Epithelial cell of proximal tubule (primary cell): ENCODE measurements at regions not wholly inside any gene's neighbourhood (a gene's known extent, or its start where the extent isn't known, plus 50 kb on each side); places are given as distances from the start of the nearest gene placed in this dataset.

Experiments used
- DNase-seq: peaks from one replicate; pipeline ENCODE4 v3.0.0-alpha.2; 2011; ENCODE audit warnings: low read depth
- H3K4me3 ChIP-seq: 2 replicates; pipeline ENCODE4 v1.5.1; 2011; ENCODE audit warnings: low read depth, mild to moderate bottlenecking, low read length
- TF ChIP-seq, protein P1 (sequence below): conservative IDR thresholded peaks from 2 replicates; pipeline ENCODE4 v1.5.1; 2012; ENCODE audit warnings: low read depth, mild to moderate bottlenecking, low read length

DNA sequence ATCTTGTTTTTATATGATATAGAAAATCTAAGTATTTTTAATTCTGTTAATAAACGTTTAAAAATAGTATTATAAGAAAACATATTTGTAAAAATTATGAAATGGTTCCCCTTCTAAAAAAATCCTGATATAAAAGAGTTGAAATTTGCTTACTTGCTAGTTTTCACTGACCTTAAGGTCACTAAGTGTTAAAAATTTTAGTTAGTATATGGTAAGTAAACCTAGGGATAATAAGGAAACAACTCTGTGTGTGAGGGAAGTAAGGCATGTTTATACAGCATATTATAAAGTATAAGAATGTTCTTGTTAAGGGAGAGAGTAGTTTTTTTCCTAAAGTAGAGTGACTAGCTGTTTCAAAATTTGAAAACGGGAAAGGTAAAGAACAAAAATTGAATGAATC lies 130.9 kb upstream of the LYPLAL1 start:
- no peak for DNase-seq
- H3K4me3 ChIP-seq: no peak overlapping the region

DNA sequence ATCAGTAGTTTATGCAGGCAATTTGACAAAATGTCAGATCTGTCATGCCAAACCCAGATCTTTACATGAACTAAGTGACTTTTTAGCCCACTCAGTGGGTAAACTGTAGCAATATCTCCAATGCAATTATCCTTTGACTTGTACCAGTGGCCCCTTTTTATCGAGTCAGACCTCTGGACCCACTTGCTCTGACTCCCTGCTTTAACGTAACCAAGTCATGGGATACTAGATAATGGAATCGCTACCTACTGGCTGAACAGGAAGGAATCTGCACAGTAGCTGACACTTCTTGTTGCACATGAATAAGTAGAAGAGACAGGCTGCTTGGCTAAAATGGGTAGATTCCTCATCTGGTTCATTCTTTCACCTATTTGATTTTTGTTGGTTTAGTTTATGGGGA lies 128.4 kb upstream of the LYPLAL1 start:
- TF ChIP-seq, protein P1, sequence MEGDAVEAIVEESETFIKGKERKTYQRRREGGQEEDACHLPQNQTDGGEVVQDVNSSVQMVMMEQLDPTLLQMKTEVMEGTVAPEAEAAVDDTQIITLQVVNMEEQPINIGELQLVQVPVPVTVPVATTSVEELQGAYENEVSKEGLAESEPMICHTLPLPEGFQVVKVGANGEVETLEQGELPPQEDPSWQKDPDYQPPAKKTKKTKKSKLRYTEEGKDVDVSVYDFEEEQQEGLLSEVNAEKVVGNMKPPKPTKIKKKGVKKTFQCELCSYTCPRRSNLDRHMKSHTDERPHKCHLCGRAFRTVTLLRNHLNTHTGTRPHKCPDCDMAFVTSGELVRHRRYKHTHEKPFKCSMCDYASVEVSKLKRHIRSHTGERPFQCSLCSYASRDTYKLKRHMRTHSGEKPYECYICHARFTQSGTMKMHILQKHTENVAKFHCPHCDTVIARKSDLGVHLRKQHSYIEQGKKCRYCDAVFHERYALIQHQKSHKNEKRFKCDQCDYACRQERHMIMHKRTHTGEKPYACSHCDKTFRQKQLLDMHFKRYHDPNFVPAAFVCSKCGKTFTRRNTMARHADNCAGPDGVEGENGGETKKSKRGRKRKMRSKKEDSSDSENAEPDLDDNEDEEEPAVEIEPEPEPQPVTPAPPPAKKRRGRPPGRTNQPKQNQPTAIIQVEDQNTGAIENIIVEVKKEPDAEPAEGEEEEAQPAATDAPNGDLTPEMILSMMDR: no peak
- no peak overlapping the region for H3K4me3 ChIP-seq
- DNase-seq: no peak

More for the DNA sequence above, 130.9 kb upstream of the LYPLAL1 start:
- TF ChIP-seq, protein P1: no peak

DNA sequence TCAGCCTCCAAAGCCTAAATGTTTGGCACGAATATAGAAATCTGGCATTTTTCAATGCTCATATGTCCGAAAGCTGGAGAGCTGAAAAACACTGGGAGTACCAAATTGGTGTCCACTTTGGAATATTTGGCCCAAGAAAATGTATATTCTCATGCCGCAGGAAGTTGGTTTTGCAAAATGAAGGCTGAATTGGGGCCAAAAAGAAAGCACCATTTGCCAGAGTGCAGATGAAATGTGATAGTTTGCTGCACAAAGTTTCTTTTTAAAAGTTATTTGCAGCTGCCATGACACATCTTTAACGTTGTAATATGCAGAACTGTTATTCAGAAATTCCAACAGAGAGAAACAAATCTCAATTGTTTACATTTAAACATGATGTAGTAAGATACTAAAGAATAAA lies 124.2 kb upstream of the LYPLAL1 start:
- no peak for DNase-seq
- H3K4me3 ChIP-seq: no peak overlapping the region
- TF ChIP-seq, protein P1: no peak

DNA sequence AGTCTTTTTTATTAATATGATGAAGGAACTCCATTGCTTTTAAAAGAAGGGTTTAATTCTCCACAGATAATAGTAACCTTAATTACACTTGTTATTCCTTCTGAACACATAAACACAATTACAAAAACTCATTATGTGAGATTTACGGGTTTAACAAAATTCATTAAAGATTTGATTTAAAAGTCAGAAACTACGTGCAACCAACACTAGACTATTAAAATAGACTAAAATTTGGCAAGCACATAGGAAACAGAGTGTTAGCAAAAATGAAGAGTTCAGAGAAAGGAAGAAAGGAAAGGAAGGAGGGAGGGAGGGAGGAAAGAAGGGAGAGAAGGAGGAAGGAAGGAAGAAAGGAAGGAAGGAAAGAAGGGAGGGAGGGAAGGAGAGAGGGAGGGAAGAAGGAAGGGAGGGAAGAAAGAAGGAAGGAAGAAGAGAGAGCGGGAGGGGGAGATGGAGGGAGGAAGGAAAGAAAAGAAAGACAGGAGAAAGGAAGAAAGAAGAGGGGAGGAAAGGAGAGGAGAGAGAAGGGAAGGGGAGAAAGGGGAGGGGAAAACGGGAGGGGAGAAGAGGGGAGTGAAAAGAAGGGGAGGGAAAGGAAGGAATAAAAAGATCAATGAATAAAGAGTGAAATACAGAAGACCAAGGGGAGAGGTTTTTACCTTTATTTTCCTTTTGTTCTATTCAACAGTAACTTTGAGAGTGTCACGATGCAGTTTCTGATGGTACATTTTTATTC lies 123.4 kb upstream of the LYPLAL1 start:
- no peak for DNase-seq
- TF ChIP-seq, protein P1: no peak
- no peak overlapping the region for H3K4me3 ChIP-seq

DNA sequence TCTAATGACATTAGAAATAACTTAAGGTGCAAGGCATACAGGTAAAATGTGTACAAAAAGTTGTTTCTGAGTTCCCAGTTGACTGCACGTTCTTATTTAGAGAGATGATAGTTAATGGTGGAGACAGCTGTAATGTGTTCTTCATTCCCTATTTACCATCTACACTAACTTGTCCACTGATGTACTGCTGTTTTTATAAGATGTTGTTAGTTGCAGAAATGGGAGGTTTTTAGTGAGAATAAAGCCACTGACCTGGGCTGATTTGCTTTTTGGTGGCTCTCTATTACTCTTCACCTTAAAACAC lies 122.9 kb upstream of the LYPLAL1 start:
- TF ChIP-seq, protein P1: no peak
- H3K4me3 ChIP-seq: no peak overlapping the region
- no peak for DNase-seq

DNA sequence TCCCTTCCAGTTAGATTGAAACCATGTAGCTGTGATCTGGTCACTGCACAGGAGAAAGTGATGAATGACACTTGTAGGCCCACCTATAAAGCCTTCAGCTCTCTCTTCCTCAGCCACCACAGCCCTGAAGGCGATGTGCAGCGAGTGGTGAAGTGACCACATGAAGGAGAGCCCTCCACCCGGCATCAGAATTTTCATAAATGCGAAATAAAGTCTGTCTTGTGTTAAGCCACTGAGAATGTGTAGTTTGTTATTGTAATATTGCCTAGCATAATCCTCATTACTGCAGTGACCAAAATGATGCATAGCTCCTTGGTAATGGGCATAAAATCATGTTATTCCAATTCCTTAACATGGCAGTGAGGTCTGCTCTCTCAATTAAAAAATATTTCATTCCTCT lies 122.1 kb upstream of the LYPLAL1 start:
- TF ChIP-seq, protein P1: no peak
- DNase-seq: no peak

More for the DNA sequence above, 122.1 kb upstream of the LYPLAL1 start:
- no peak overlapping the region for H3K4me3 ChIP-seq
